Renal cortex interstitium (tissue), 11 donors: ENCODE measurements at regions not wholly inside any gene's neighbourhood (a gene's known extent, or its start where the extent isn't known, plus 50 kb on each side); places are given as distances from the start of the nearest gene placed in this dataset.
"Not testable (repeated sequence)": the region's sequence is repeated elsewhere in the genome, so short reads cannot be mapped to it uniquely, and the experiment has no call there.

Experiments
- DNase-seq, 11 donors: peaks; one replicate each; pipeline ENCODE4 v3.0.0-alpha.2; 2013; ENCODE audit warnings: low read depth in 9 of 11, low spot score in 4 of 11; ENCODE audit errors: extremely low read depth in 1 of 11

- no peak for DNase-seq
These were observed 323.5 kb downstream of the FOXO1 start for GRCh38 chr13:40342901-40343300.

DNA sequence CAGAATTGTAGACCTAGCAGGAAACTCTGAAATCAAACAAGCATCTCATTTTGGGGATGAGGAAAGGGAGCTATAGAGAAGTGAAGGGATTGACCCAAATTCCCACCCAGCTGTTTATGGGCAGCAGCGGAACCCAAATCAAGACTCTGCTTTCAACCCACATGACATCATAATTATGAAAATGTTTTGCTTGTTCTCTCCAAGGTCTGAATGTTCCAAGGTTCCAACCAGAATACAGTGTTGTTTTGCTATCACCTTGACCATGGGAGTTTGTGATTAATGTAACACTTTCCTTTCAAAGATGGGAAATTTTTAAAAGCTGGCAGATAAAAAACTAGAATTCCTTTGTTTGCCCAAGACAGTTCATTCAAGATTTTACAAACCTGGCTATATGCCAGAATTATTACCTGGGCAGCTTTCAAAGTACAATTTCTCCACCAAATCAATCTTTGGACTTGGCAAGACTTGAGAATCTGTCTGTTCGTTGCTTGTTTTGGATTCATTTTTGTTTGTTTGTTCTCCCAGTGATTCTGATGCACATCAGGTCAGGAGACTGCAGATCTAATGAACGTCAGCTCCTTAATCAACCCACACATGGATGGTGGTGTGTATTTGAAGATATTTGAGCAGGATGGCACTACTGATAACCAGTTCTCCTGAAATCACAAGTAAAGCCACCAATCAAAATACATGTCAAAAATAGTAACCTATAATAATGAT, 322.7 kb downstream of the FOXO1 start:
- no peak for DNase-seq

GRCh38 chr13:40344270-40345148, 321.9 kb downstream of the FOXO1 start:
- DNase-seq, result no peak

- DNase-seq, result no peak
These were observed 321.3 kb downstream of the FOXO1 start for GRCh38 chr13:40345149-40345514.

- no peak for DNase-seq
These were observed 320.6 kb downstream of the FOXO1 start for GRCh38 chr13:40345654-40346372.

GRCh38 chr13:40346592-40346991, 319.8 kb downstream of the FOXO1 start:
- no peak for DNase-seq

- no peak for DNase-seq
These were observed 318.3 kb downstream of the FOXO1 start for GRCh38 chr13:40348096-40348679.

- DNase-seq, result no peak
These were observed 316.0 kb downstream of the FOXO1 start for GRCh38 chr13:40350283-40350992.

DNA sequence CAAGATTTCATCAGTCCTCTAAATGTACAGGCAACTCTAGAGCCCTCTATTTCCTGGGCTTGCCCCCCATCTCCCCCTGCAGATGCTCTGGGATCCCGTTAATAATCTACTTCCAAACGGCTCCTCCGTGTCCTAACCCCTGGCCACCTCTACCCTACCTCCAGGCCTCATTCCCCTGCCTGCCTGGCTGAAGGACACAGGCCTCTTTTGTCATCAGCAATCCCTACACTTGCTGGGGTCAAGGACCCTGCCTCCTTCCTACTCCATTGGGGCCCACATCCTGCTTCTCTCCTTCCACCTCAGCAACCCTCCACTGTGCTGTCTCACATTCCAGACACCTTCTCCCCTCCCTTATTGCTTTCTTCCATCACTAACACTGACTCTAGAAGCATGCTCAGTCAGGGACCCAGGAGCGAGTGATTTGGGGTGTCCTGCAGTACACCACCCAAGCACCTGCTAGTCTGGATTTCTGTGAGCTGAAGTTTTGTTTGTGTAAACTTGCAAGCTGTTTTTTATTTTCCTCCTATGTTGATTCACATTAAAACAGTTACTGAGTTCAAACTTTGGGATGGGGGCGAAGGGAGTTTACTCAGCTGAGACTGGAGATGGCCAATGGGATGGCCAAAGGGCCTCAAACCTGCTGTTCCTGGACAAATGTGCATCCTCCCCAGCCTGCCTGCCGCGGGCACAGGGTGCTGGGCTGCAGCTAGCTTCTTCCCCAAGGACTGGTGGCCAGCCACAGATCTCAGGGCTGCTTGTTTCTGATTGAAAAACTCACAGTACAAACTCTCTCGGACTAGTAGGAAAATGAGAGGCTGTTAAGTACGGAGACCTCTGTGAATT, 314.7 kb downstream of the FOXO1 start:
- no peak for DNase-seq

GRCh38 chr13:40352380-40352778, 314.1 kb downstream of the FOXO1 start:
- DNase-seq, result no peak

GRCh38 chr13:40352802-40353562, 313.5 kb downstream of the FOXO1 start:
- DNase-seq, result no peak

GRCh38 chr13:40355126-40355724, 311.2 kb downstream of the FOXO1 start:
- no peak for DNase-seq

GRCh38 chr13:40356011-40356410, 310.4 kb downstream of the FOXO1 start:
- no peak for DNase-seq

GRCh38 chr13:40356458-40356857, 310.0 kb downstream of the FOXO1 start:
- DNase-seq, result not testable (repeated sequence)

- DNase-seq, result no peak
These were observed 303.9 kb downstream of the FOXO1 start for GRCh38 chr13:40362502-40362901.

DNA sequence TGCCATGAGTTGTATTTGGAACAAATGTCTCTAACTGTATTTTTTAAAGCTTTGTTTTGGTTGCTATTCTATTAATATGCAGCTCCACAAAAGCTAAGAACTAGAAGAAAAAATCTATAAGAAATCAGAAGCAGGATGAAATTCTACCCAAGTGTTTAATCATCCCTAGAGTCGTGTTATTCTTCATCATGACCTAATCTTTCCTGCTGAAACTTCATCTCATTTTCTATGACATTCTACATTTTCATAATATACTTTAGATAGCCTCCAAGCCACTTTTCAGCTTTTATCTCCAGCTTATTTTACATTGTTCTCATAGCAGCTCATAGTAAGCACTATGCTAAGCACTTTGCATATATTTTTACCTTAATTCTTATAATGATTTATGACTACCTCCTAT, 302.8 kb downstream of the FOXO1 start:
- no peak for DNase-seq

GRCh38 chr13:40366119-40366518, 300.3 kb downstream of the FOXO1 start:
- DNase-seq, result no peak
